Fibroblast of lung (primary cell): ENCODE measurements at regions not wholly inside any gene's neighbourhood (a gene's known extent, or its start where the extent isn't known, plus 50 kb on each side); places are given as distances from the start of the nearest gene placed in this dataset.

Experiments
- DNase-seq, 2 donors: peaks; one replicate each; pipeline versions ENCODE4 v3.0.0 to v3.0.0-alpha.2; 2010; ENCODE audit warnings: low read depth in 2 of 2
- H2AFZ ChIP-seq: 2 replicates; pipeline ENCODE4 v1.5.1; 2012; ENCODE audit warnings: low read length, control low read depth, inconsistent platforms
- H3K27ac ChIP-seq: 2 replicates; pipeline ENCODE4 v1.5.1; 2011; ENCODE audit warnings: low read length, control low read depth; ENCODE audit not compliant: insufficient read depth
- H3K27me3 ChIP-seq: 2 replicates; pipeline ENCODE4 v1.5.1; 2011; ENCODE audit warnings: mild to moderate bottlenecking, low read length; ENCODE audit not compliant: control insufficient read depth, insufficient read depth
- H3K36me3 ChIP-seq: 2 replicates; pipeline ENCODE4 v1.5.1; 2011; ENCODE audit warnings: low read length; ENCODE audit not compliant: control insufficient read depth, insufficient read depth
- H3K4me1 ChIP-seq: 2 replicates; pipeline ENCODE4 v1.5.1; 2011; ENCODE audit warnings: low read length; ENCODE audit not compliant: control insufficient read depth, insufficient read depth; ENCODE audit errors: extremely low read depth
- H3K4me2 ChIP-seq: 2 replicates; pipeline ENCODE4 v1.5.1; 2011; ENCODE audit warnings: low read length, control low read depth; ENCODE audit not compliant: insufficient read depth; ENCODE audit errors: extremely low read depth
- H3K4me3 ChIP-seq, 4 experiments: fragments of 200-600 bp in 1 of 4; sonication (generic) in 1 of 4; replicated peaks in 1 of 4; 2 replicates each; pipeline ENCODE4 v1.5.1; 2011 to 2016; ENCODE audit warnings: low read length in 4 of 4, low read depth in 3 of 4, mild to moderate bottlenecking in 3 of 4, control low read depth in 2 of 4, inconsistent platforms in 1 of 4, mixed read lengths in 1 of 4; ENCODE audit not compliant: insufficient read depth in 1 of 4; ENCODE audit errors: control extremely low read depth in 1 of 4
- H3K79me2 ChIP-seq: 2 replicates; pipeline ENCODE4 v1.5.1; 2012; ENCODE audit warnings: mild to moderate bottlenecking, low read length, inconsistent platforms; ENCODE audit not compliant: control insufficient read depth, insufficient read depth
- H3K9ac ChIP-seq: 2 replicates; pipeline ENCODE4 v1.5.1; 2011; ENCODE audit warnings: mild to moderate bottlenecking, low read length, control low read depth; ENCODE audit not compliant: insufficient read depth
- H3K9me3 ChIP-seq: 2 replicates; pipeline ENCODE4 v1.5.1; 2012; ENCODE audit warnings: low read depth, low read length; ENCODE audit not compliant: control insufficient read depth, insufficient read depth
- H4K20me1 ChIP-seq: 2 replicates; pipeline ENCODE4 v1.5.1; 2011; ENCODE audit warnings: low read length; ENCODE audit not compliant: control insufficient read depth, insufficient read depth; ENCODE audit errors: extremely low read depth
- CTCF ChIP-seq, 2 donors: IDR thresholded peaks in 1 of 2; conservative IDR thresholded peaks in 1 of 2; 1 replicate in 1 of 2; 2 replicates in 1 of 2; pipeline ENCODE4 v1.5.1; 2011 to 2012; ENCODE audit warnings: low read length in 2 of 2, control low read depth in 1 of 2, inconsistent platforms in 1 of 2, low read depth in 1 of 2, mild to moderate bottlenecking in 1 of 2
- EZH2 ChIP-seq: IDR thresholded peaks from 2 replicates; pipeline ENCODE4 v1.5.1; 2012; ENCODE audit warnings: low read length, control low read depth, mild to moderate bottlenecking; ENCODE audit errors: missing control alignments

GRCh38 chr12:28132398-28132797 lies 57.9 kb upstream of the CCDC91 start:
- Histone ChIP-seq H3K36me3 (no peaks in the 10 kb centered on the region), H3K27me3 (no peaks in the 10 kb centered on the region), H3K79me2 (no peaks in the 10 kb centered on the region), H4K20me1 (no peaks in the 10 kb centered on the region), H3K9ac (no peak overlapping the region), H3K4me3 (no peak overlapping the region), H3K27ac (no peak overlapping the region), H3K9me3 (no peaks in the 10 kb centered on the region), H3K4me2 (no peak overlapping the region), H3K4me1 (no peaks in the 10 kb centered on the region), H2AFZ (no peak overlapping the region)
- no peak for DNase-seq
- TF ChIP-seq EZH2, result no peak
- no peak for TF ChIP-seq CTCF (conservative IDR thresholded peaks at IDR 0.05 in 1 of 2, IDR thresholded peaks at IDR 0.05 in 1 of 2; ENCODE audit: low read depth in 1 of 2, low read length in 2 of 2)

GRCh38 chr12:28135801-28136439 lies 54.3 kb upstream of the CCDC91 start:
- TF ChIP-seq EZH2, result no peak
- TF ChIP-seq CTCF (conservative IDR thresholded peaks at IDR 0.05 in 1 of 2, IDR thresholded peaks at IDR 0.05 in 1 of 2; ENCODE audit: low read depth in 1 of 2, low read length in 2 of 2), result no peak
- Histone ChIP-seq H3K27ac (no peak overlapping the region), H3K79me2 (no peaks in the 10 kb centered on the region), H3K9me3 (no peaks in the 10 kb centered on the region), H3K27me3 (no peaks in the 10 kb centered on the region), H3K36me3 (no peaks in the 10 kb centered on the region), H3K4me1 (no peaks in the 10 kb centered on the region), H2AFZ (no peak overlapping the region), H3K4me2 (no peak overlapping the region), H3K9ac (no peak overlapping the region), H4K20me1 (no peaks in the 10 kb centered on the region), H3K4me3 (no peak overlapping the region)
- DNase-seq, result no peak

GRCh38 chr12:28137414-28137813 lies 52.8 kb upstream of the CCDC91 start:
- H3K4me2 ChIP-seq, result no peak overlapping the region
- no peaks in the 10 kb centered on the region for H3K27me3 ChIP-seq
- H3K27ac ChIP-seq, result no peak overlapping the region
- no peaks in the 10 kb centered on the region for H3K9me3 ChIP-seq
- no peak overlapping the region for H3K9ac ChIP-seq
- H4K20me1 ChIP-seq, result no peaks in the 10 kb centered on the region
- H3K36me3 ChIP-seq, result no peaks in the 10 kb centered on the region
- H3K4me3 ChIP-seq, result no peak overlapping the region
- TF ChIP-seq CTCF (conservative IDR thresholded peaks at IDR 0.05 in 1 of 2, IDR thresholded peaks at IDR 0.05 in 1 of 2; ENCODE audit: low read depth in 1 of 2, low read length in 2 of 2), result no peak
- no peak for TF ChIP-seq EZH2
- H2AFZ ChIP-seq, result no peak overlapping the region
- no peaks in the 10 kb centered on the region for H3K79me2 ChIP-seq
- no peaks in the 10 kb centered on the region for H3K4me1 ChIP-seq
- DNase-seq, result no peak
